ENCODE measurements at regions not wholly inside any gene's neighbourhood (a gene's known extent, or its start where the extent isn't known, plus 50 kb on each side); places are given as distances from the start of the nearest gene placed in this dataset.

DNA sequence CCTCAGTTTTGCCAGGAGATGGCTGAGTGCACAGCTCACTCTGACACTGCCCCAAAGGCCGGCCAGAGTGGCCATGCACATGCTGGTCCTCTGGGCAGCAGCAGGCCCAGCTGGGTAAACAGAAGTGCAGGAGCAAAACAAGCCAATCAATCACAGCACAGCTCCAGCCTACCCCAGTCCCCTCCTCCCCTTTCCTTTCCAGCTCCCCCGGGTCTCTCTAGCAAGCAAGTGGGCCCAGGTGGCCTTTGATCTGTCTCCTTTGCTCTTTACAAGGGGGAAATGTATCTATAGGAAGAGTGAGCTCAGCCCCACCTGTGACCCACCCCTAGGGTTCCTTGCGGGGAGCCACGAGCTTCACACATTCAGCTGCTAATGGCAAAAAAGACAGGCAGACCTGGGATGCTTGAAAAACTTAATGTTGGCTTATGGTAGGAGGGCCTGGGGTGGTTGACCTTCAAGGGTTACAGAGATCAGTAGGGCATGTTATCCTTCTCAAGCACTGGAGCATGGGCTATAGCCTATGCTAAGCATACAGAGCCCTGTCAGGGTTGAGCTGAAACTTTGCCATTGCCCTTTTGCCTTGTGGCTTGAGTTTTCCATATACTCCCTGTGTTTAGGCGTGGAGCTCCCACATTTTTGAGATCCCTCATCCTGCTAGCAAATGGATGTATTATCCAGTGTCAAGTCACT, 57.8 kb upstream of the PLAC1 start (continued):
- TF ChIP-seq, protein P1, sequence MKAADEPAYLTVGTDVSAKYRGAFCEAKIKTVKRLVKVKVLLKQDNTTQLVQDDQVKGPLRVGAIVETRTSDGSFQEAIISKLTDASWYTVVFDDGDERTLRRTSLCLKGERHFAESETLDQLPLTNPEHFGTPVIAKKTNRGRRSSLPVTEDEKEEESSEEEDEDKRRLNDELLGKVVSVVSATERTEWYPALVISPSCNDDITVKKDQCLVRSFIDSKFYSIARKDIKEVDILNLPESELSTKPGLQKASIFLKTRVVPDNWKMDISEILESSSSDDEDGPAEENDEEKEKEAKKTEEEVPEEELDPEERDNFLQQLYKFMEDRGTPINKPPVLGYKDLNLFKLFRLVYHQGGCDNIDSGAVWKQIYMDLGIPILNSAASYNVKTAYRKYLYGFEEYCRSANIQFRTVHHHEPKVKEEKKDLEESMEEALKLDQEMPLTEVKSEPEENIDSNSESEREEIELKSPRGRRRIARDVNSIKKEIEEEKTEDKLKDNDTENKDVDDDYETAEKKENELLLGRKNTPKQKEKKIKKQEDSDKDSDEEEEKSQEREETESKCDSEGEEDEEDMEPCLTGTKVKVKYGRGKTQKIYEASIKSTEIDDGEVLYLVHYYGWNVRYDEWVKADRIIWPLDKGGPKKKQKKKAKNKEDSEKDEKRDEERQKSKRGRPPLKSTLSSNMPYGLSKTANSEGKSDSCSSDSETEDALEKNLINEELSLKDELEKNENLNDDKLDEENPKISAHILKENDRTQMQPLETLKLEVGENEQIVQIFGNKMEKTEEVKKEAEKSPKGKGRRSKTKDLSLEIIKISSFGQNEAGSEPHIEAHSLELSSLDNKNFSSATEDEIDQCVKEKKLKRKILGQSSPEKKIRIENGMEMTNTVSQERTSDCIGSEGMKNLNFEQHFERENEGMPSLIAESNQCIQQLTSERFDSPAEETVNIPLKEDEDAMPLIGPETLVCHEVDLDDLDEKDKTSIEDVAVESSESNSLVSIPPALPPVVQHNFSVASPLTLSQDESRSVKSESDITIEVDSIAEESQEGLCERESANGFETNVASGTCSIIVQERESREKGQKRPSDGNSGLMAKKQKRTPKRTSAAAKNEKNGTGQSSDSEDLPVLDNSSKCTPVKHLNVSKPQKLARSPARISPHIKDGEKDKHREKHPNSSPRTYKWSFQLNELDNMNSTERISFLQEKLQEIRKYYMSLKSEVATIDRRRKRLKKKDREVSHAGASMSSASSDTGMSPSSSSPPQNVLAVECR (CRISPR knock-in tag; IDR thresholded peaks at IDR 0.05; ENCODE audit: borderline replicate concordance): peak; percentile 16; the same call in 1 of the 2 replicates
- TF ChIP-seq, protein P2, sequence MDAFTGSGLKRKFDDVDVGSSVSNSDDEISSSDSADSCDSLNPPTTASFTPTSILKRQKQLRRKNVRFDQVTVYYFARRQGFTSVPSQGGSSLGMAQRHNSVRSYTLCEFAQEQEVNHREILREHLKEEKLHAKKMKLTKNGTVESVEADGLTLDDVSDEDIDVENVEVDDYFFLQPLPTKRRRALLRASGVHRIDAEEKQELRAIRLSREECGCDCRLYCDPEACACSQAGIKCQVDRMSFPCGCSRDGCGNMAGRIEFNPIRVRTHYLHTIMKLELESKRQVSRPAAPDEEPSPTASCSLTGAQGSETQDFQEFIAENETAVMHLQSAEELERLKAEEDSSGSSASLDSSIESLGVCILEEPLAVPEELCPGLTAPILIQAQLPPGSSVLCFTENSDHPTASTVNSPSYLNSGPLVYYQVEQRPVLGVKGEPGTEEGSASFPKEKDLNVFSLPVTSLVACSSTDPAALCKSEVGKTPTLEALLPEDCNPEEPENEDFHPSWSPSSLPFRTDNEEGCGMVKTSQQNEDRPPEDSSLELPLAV (CRISPR knock-in tag; conservative IDR thresholded peaks at IDR 0.05; ENCODE audit: low read depth): no peak
- no peak for TF ChIP-seq ARNTL (CRISPR knock-in tag; IDR thresholded peaks at IDR 0.05)
- TF ChIP-seq, protein P3, sequence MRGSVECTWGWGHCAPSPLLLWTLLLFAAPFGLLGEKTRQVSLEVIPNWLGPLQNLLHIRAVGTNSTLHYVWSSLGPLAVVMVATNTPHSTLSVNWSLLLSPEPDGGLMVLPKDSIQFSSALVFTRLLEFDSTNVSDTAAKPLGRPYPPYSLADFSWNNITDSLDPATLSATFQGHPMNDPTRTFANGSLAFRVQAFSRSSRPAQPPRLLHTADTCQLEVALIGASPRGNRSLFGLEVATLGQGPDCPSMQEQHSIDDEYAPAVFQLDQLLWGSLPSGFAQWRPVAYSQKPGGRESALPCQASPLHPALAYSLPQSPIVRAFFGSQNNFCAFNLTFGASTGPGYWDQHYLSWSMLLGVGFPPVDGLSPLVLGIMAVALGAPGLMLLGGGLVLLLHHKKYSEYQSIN (CRISPR knock-in tag; IDR thresholded peaks at IDR 0.05; ENCODE audit: borderline replicate concordance): no peak
- TF ChIP-seq ATAD3A (CRISPR knock-in tag; IDR thresholded peaks at IDR 0.05): no peak
- TF ChIP-seq ZNF724P (CRISPR knock-in tag; IDR thresholded peaks at IDR 0.05; ENCODE audit: borderline replicate concordance): no peak
- TF ChIP-seq, protein P4, sequence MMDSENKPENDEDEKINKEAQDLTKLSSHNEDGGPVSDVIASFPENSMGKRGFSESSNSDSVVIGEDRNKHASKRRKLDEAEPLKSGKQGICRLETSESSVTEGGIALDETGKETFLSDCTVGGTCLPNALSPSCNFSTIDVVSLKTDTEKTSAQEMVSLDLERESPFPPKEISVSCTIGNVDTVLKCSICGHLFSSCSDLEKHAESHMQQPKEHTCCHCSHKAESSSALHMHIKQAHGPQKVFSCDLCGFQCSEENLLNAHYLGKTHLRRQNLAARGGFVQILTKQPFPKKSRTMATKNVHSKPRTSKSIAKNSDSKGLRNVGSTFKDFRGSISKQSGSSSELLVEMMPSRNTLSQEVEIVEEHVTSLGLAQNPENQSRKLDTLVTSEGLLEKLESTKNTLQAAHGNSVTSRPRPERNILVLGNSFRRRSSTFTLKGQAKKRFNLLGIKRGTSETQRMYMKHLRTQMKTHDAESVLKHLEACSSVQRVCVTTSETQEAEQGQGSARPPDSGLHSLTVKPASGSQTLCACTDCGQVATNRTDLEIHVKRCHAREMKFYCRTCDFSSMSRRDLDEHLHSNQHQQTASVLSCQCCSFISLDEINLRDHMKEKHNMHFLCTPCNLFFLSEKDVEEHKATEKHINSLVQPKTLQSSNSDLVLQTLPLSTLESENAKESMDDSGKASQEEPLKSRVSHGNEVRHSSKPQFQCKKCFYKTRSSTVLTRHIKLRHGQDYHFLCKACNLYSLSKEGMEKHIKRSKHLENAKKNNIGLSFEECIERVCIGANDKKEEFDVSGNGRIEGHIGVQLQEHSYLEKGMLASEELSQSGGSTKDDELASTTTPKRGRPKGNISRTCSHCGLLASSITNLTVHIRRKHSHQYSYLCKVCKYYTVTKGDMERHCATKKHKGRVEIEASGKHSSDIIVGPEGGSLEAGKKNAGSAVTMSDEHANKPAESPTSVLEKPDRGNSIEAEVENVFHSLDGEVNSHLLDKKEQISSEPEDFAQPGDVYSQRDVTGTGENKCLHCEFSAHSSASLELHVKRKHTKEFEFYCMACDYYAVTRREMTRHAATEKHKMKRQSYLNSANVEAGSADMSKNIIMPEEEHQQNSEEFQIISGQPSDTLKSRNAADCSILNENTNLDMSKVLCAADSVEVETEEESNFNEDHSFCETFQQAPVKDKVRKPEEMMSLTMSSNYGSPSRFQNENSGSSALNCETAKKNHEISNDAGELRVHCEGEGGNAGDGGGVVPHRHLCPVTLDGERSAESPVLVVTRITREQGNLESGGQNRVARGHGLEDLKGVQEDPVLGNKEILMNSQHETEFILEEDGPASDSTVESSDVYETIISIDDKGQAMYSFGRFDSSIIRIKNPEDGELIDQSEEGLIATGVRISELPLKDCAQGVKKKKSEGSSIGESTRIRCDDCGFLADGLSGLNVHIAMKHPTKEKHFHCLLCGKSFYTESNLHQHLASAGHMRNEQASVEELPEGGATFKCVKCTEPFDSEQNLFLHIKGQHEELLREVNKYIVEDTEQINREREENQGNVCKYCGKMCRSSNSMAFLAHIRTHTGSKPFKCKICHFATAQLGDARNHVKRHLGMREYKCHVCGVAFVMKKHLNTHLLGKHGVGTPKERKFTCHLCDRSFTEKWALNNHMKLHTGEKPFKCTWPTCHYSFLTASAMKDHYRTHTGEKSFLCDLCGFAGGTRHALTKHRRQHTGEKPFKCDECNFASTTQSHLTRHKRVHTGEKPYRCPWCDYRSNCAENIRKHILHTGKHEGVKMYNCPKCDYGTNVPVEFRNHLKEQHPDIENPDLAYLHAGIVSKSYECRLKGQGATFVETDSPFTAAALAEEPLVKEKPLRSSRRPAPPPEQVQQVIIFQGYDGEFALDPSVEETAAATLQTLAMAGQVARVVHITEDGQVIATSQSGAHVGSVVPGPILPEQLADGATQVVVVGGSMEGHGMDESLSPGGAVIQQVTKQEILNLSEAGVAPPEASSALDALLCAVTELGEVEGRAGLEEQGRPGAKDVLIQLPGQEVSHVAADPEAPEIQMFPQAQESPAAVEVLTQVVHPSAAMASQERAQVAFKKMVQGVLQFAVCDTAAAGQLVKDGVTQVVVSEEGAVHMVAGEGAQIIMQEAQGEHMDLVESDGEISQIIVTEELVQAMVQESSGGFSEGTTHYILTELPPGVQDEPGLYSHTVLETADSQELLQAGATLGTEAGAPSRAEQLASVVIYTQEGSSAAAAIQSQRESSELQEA (CRISPR knock-in tag; IDR thresholded peaks at IDR 0.05; ENCODE audit: not compliant biosample characterization): no peak
- no peak for TF ChIP-seq CREB1 (IDR thresholded peaks at IDR 0.05)
- no peak for TF ChIP-seq CREB1 (CRISPR knock-in tag; IDR thresholded peaks at IDR 0.05)
